HEK293 (cell line): ENCODE measurements at regions not wholly inside any gene's neighbourhood (a gene's known extent, or its start where the extent isn't known, plus 50 kb on each side); places are given as distances from the start of the nearest gene placed in this dataset.

Experiments
- MZF1 ChIP-seq: fragments of 450-650 bp; formaldehyde crosslinking; IDR thresholded peaks from 2 replicates; pipeline ENCODE4 v1.5.1; 2017; ENCODE audit warnings: missing biosample characterization, missing genetic modification characterization, borderline replicate concordance
- ZBTB8A ChIP-seq: fragments of 450-650 bp; formaldehyde crosslinking; IDR thresholded peaks from 2 replicates; pipeline ENCODE4 v1.5.1; 2016; ENCODE audit warnings: missing biosample characterization, missing genetic modification characterization

DNA sequence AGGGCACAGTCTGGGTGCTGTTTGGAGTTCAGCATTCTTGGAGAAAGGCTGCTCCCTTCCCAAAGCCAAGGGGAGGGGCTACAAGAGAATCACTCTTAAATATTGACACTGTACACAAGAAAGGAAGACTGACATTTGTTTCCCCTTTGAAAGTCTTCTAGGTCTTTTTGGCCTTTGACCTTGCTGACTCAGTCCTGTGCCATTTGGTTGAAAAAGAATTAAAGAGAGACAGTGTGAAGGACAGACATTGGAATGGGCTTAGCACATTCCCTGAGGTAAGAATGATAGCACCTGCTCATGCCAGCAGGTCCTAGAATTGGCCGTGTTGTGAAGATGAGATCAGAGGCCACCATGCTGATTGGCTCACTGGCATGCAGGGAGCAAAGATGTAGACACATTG, 271.4 kb upstream of the ZNF608 start:
- TF ChIP-seq ZBTB8A (tag by site-specific recombination) = no peak
- TF ChIP-seq MZF1 = no peak
